GM21825 (cell line): ENCODE measurements at regions not wholly inside any gene's neighbourhood (a gene's known extent, or its start where the extent isn't known, plus 50 kb on each side); places are given as distances from the start of the nearest gene placed in this dataset.
"Not testable (repeated sequence)": the region's sequence is repeated elsewhere in the genome, so short reads cannot be mapped to it uniquely, and the experiment has no call there.

Experiments used
- ATAC-seq: cut with Tn5 transposase; IDR thresholded peaks from one replicate; pipeline ENCODE4 v1.9.1; 2021; ENCODE audit warnings: mild to moderate bottlenecking, moderate library complexity; ENCODE audit not compliant: unreplicated experiment

DNA sequence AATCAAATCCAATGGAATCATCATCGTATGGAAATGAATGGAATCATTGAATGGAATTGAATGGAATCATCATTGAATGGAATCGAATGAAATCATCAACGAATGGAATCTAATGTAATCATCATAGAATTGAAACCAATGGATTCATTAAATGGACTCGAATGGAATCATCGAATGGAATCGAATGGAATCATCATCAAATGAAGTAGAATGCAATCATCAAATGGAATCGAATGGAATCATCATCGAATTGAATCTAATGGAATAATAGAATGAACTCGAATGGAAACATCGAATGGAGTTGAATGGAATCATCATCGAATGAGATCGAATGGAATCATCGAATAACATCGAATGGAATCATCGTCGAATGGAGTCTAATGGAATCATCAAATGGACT is 232.8 kb downstream of the SHCBP1 start:
- ATAC-seq = not testable (repeated sequence)

GRCh38 chr16:46387720-46388119 is 233.5 kb downstream of the SHCBP1 start:
- not testable (repeated sequence) for ATAC-seq

- ATAC-seq = peak; percentile 7
Observed at GRCh38 chr16:46386805-46387620, 234.2 kb downstream of the SHCBP1 start.

DNA sequence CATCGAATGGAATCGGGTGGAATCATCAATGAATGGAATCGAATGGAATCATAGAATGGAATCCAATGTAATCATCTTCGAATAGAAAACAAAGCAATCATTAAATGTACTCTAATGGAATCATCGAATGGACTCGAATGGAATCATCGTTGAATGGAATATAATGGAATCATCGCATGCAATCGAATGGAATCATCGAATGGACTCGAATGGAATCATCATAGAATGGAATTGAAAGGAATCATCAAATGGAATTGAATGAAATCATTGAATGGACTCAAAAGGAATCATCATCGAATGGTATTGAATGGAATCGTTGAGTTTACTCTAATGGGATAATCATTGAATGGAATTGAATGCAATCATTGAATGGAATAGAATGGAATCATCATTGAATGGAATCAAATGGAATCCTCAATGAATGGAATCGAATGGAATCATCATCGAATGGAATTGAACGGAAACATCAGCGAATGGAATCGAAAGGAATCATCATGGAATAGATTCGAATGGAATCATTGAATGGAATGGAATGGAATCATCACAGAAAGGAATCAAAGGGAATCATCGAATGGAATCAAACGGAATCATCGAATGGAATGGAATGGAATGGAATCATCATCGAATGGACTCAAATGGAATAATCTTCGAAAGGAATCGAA is 234.9 kb downstream of the SHCBP1 start:
- not testable (repeated sequence) for ATAC-seq

GRCh38 chr16:46384285-46385061 is 236.7 kb downstream of the SHCBP1 start:
- not testable (repeated sequence) for ATAC-seq

- ATAC-seq = not testable (repeated sequence)
Observed at GRCh38 chr16:46383581-46383980, 237.6 kb downstream of the SHCBP1 start.

- not testable (repeated sequence) for ATAC-seq
Observed at GRCh38 chr16:46382791-46383541, 238.2 kb downstream of the SHCBP1 start.

DNA sequence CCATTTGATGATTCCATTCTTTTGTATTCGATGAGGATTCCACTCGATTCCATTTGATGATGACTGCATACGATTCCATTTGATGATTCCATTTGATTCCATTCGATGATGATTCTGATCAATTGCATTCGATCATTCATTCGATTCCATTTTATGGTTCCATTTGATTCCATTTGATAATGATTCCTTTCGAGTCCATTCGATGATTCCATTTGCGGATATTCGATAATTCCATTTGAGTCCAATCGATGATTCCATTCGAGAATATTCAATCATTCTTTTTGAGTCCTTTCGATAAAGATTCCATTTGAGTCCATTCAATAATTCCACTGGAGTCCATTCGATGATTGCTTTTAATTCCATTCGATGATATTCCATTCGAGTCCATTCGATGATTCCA is 239.1 kb downstream of the SHCBP1 start:
- not testable (repeated sequence) for ATAC-seq

DNA sequence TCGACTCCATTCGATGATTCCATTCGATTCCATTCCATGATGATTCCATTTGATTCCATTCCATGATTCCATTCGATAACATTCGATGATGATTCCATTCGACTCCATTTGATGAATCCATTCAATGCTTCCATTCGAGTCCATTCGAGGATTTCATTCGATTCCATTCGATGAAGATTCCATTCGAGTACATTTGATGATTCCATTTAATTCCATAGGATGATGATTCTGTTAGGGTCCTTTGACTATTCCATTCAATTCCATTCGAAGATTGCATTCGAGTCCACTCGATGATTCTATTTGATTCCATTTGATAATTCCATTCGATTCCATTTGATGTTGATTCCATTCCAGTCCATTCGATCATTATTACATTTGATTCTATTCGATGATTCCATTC is 239.8 kb downstream of the SHCBP1 start:
- not testable (repeated sequence) for ATAC-seq
